SK-N-SH (cell line): ENCODE measurements at regions not wholly inside any gene's neighbourhood (a gene's known extent, or its start where the extent isn't known, plus 50 kb on each side); places are given as distances from the start of the nearest gene placed in this dataset.

Experiments
- CTCF ChIA-PET: fragments of 300-600, 350-600 bp; formaldehyde crosslinking; extraction: SDS; loops from one replicate; lab custom pipeline; 2021; lab: Yijun Ruan, JAX
- POLR2A ChIA-PET: fragments of 350-600 bp; sonication (Branson Sonifier 250); formaldehyde crosslinking; extraction: SDS; loops from one replicate; lab custom pipeline; 2020; ENCODE audit warnings: antibody characterized with exemption, inconsistent platforms; lab: Yijun Ruan, JAX
- DNase-seq: peaks from one replicate; pipeline ENCODE4 v3.0.0; 2012
- H2AFZ ChIP-seq: fragments of 200-600 bp; sonication (generic); 2 replicates; pipeline ENCODE4 v1.8.1; 2016; ENCODE audit warnings: antibody characterized with exemption, mild to moderate bottlenecking, low read depth
- H3F3A ChIP-seq: fragments of 200-600 bp; sonication (generic); replicated peaks from 2 replicates; pipeline ENCODE3; 2016; ENCODE audit warnings: antibody characterized with exemption, mild to moderate bottlenecking; ENCODE audit not compliant: insufficient read depth
- H3K27ac ChIP-seq, 2 experiments: fragments of 200-500 bp in 1 of 2; fragments of 200-600 bp in 1 of 2; sonication (Bioruptor generic) in 1 of 2; sonication (generic), shearing (Covaris generic) in 1 of 2; 2 replicates each; pipeline versions ENCODE4 v1.5.1 to v1.6.1; 2014 to 2016; ENCODE audit warnings: low read depth in 2 of 2, inconsistent platforms in 1 of 2, low read length in 1 of 2, mild to moderate bottlenecking in 1 of 2, mixed read lengths in 1 of 2
- H3K27me3 ChIP-seq: fragments of 200-600 bp; sonication (generic), shearing (Covaris generic); 2 replicates; pipeline ENCODE4 v1.6.1; 2016; ENCODE audit warnings: mixed run types; ENCODE audit not compliant: insufficient read depth
- H3K36me3 ChIP-seq, 2 experiments: fragments of 200-500 bp in 1 of 2; fragments of 200-600 bp in 1 of 2; sonication (Bioruptor generic) in 1 of 2; sonication (generic) in 1 of 2; replicated peaks in 1 of 2; 2 replicates each; pipeline versions ENCODE3 to v1.5.1; 2014 to 2016; ENCODE audit warnings: low read length in 1 of 2, mild to moderate bottlenecking in 1 of 2; ENCODE audit not compliant: insufficient read depth in 2 of 2, control insufficient read depth in 1 of 2
- H3K4me1 ChIP-seq, 2 experiments: fragments of 200-500 bp in 1 of 2; fragments of 200-600 bp in 1 of 2; sonication (Bioruptor generic) in 1 of 2; sonication (generic), shearing (Covaris generic) in 1 of 2; 2 replicates each; pipeline versions ENCODE4 v1.5.1 to v1.6.1; 2014 to 2016; ENCODE audit warnings: low read depth in 1 of 2, low read length in 1 of 2, mixed run types in 1 of 2; ENCODE audit not compliant: insufficient read depth in 2 of 2, control insufficient read depth in 1 of 2
- H3K4me2 ChIP-seq: fragments of 200-600 bp; sonication (generic), shearing (Covaris generic); 2 replicates; pipeline ENCODE4 v1.6.1; 2017; ENCODE audit warnings: mixed run types
- H3K4me3 ChIP-seq, 2 experiments: fragments of 200-500 bp in 1 of 2; fragments of 200-600 bp in 1 of 2; sonication (Bioruptor generic) in 1 of 2; sonication (generic), shearing (Covaris generic) in 1 of 2; 2 replicates each; pipeline versions ENCODE4 v1.5.1 to v1.8.1; 2014 to 2016; ENCODE audit warnings: low read depth in 2 of 2, inconsistent platforms in 1 of 2, low read length in 1 of 2, mild to moderate bottlenecking in 1 of 2, mixed read lengths in 1 of 2, moderate library complexity in 1 of 2
- H3K79me2 ChIP-seq: fragments of 200-600 bp; sonication (generic); 2 replicates; pipeline ENCODE4 v1.8.1; 2017; ENCODE audit warnings: mild to moderate bottlenecking; ENCODE audit not compliant: insufficient read depth
- H3K9ac ChIP-seq: fragments of 200-600 bp; sonication (generic); 2 replicates; pipeline ENCODE4 v1.6.1; 2017; ENCODE audit warnings: mixed run types
- H3K9me2 ChIP-seq: fragments of 200-600 bp; sonication (generic); 2 replicates; pipeline ENCODE4 v1.6.1; 2017; ENCODE audit warnings: mixed run types
- H3K9me3 ChIP-seq: fragments of 200-600 bp; sonication (generic); 2 replicates; pipeline ENCODE4 v1.6.1; 2017; ENCODE audit warnings: mixed run types, mild to moderate bottlenecking, moderate library complexity
- H4K20me1 ChIP-seq: fragments of 200-600 bp; sonication (generic); 2 replicates; pipeline ENCODE4 v1.6.1; 2017; ENCODE audit warnings: mild to moderate bottlenecking, mixed run types; ENCODE audit not compliant: insufficient read depth
- ELF1 ChIP-seq: IDR thresholded peaks from 2 replicates; pipeline ENCODE4 v1.4.0; 2012
- FOSL2 ChIP-seq: IDR thresholded peaks from 2 replicates; pipeline ENCODE4 v1.4.0; 2012; ENCODE audit warnings: low read depth, mild to moderate bottlenecking, moderate library complexity, borderline replicate concordance
- FOXJ3 ChIP-seq: sonication (generic); formaldehyde crosslinking; IDR thresholded peaks from 2 replicates; pipeline ENCODE4 v1.5.1; 2020; ENCODE audit warnings: mild to moderate bottlenecking, missing genetic modification reagents
- FOXM1 ChIP-seq: IDR thresholded peaks from 2 replicates; pipeline ENCODE4 v1.4.0; 2012; ENCODE audit warnings: low read depth, mild to moderate bottlenecking
- GABPA ChIP-seq: IDR thresholded peaks from 2 replicates; pipeline ENCODE4 v1.4.0; 2012; ENCODE audit warnings: low read depth, mild to moderate bottlenecking
- GATA2 ChIP-seq: sonication (generic); formaldehyde crosslinking; IDR thresholded peaks from 2 replicates; pipeline ENCODE4 v1.5.0; 2020; ENCODE audit warnings: mild to moderate bottlenecking, missing genetic modification reagents
- JUND ChIP-seq: IDR thresholded peaks from 2 replicates; pipeline ENCODE4 v1.4.0; 2012
- NRF1 ChIP-seq: IDR thresholded peaks from 2 replicates; pipeline ENCODE4 v1.6.1; 2012; ENCODE audit warnings: low read depth, mild to moderate bottlenecking, low read length
- POLR2AphosphoS5 ChIP-seq: IDR thresholded peaks from 2 replicates; pipeline ENCODE4 v1.6.1; 2012; ENCODE audit warnings: low read depth, low read length
- RAD21 ChIP-seq: IDR thresholded peaks from 2 replicates; pipeline ENCODE4 v1.6.1; 2012; ENCODE audit warnings: mild to moderate bottlenecking, low read length
- REST ChIP-seq: IDR thresholded peaks from 2 replicates; pipeline ENCODE4 v1.6.1; 2012; ENCODE audit warnings: mild to moderate bottlenecking, low read depth, low read length, moderate library complexity
- RFX5 ChIP-seq: IDR thresholded peaks from 2 replicates; pipeline ENCODE4 v1.6.1; 2012; ENCODE audit warnings: mild to moderate bottlenecking, improper control_type of control experiment, low read length
- TCF12 ChIP-seq: IDR thresholded peaks from 2 replicates; pipeline ENCODE4 v1.4.0; 2012
- TEAD4 ChIP-seq: IDR thresholded peaks from 2 replicates; pipeline ENCODE4 v1.4.0; 2012; ENCODE audit warnings: mild to moderate bottlenecking, borderline replicate concordance; ENCODE audit not compliant: insufficient read depth
- YY1 ChIP-seq: IDR thresholded peaks from 2 replicates; pipeline ENCODE4 v1.4.0; 2012; ENCODE audit warnings: low read depth, mild to moderate bottlenecking
- ZBTB33 ChIP-seq: IDR thresholded peaks from 2 replicates; pipeline ENCODE4 v1.4.0; 2012; ENCODE audit warnings: low read depth, borderline replicate concordance
- WGBS: methylation state at CpG from one replicate; pipeline ENCODE4 v1.1.6; 2017; ENCODE audit warnings: low lambda C conversion rate; 5-methylcytosine and 5-hydroxymethylcytosine counted together
- TF ChIP-seq, protein P1 (sequence below): fragments of 200-600 bp; sonication (generic); IDR thresholded peaks from 2 replicates; pipeline ENCODE4 v1.6.1; 2017; ENCODE audit warnings: antibody characterized with exemption, mild to moderate bottlenecking, moderate library complexity
- TF ChIP-seq, protein P2 (sequence below): fragments of 150-350 bp; IDR thresholded peaks from 2 replicates; pipeline ENCODE4 v1.6.1; 2016; ENCODE audit warnings: mild to moderate bottlenecking, low read depth, low read length
- TF ChIP-seq, protein P3 (sequence below): IDR thresholded peaks from 2 replicates; pipeline ENCODE4 v1.4.0; 2012; ENCODE audit warnings: low read depth
- TF ChIP-seq, protein P4 (sequence below): fragments of 150-350 bp; IDR thresholded peaks from 2 replicates; pipeline ENCODE4 v1.6.1; 2017; ENCODE audit warnings: antibody characterized with exemption, low read length, low read depth, borderline replicate concordance

DNA sequence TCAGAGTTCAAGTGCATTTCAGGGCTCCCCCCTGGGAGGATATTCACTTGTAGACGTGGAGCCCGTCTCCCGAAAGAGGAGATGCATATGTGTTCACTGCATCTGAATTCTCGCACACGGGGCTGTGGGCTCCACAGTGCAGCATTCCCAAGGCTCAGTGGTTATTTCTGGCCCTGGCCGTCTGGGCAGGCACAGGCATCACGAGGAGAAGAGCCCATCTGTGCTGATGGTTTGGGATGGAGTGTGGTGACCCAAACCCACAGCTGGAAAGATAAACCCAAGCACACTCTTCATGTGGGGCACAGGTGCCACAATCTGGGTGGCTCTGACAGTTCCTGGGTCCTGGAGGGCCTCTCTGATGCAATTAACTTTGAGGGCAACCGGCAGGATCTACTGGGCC lies 242.1 kb downstream of the TSHZ3 start:
- Histone ChIP-seq H3K9me2 (no peaks in the 10 kb centered on the region), H2AFZ (no peak overlapping the region), H3K4me3 (no peak overlapping the region), H3K79me2 (no peaks in the 10 kb centered on the region), H3K4me2 (no peak overlapping the region), H3K9me3 (no peaks in the 10 kb centered on the region), H3K36me3 (no peaks in the 10 kb centered on the region), H3F3A (no peaks in the 10 kb centered on the region), H3K9ac (no peak overlapping the region), H3K4me1 (peaks cover 0 to 22% of the 10 kb centered on the region in 2 experiments; a peak in 1 of 4 replicates), H3K27ac (no peak overlapping the region), H3K27me3 (no peaks in the 10 kb centered on the region), H4K20me1 (no peaks in the 10 kb centered on the region)
- TF ChIP-seq JUND (no peak), FOSL2 (no peak), ZBTB33 (no peak), RFX5 (no peak), TEAD4 (no peak), RAD21 (no peak), GATA2 (no peak), GABPA (no peak), ELF1 (no peak), NRF1 (no peak), REST (no peak), POLR2AphosphoS5 (no peak), TCF12 (no peak), FOXJ3 (CRISPR knock-in tag) (no peak), YY1 (no peak), FOXM1 (no peak)
- TF ChIP-seq, protein P1, sequence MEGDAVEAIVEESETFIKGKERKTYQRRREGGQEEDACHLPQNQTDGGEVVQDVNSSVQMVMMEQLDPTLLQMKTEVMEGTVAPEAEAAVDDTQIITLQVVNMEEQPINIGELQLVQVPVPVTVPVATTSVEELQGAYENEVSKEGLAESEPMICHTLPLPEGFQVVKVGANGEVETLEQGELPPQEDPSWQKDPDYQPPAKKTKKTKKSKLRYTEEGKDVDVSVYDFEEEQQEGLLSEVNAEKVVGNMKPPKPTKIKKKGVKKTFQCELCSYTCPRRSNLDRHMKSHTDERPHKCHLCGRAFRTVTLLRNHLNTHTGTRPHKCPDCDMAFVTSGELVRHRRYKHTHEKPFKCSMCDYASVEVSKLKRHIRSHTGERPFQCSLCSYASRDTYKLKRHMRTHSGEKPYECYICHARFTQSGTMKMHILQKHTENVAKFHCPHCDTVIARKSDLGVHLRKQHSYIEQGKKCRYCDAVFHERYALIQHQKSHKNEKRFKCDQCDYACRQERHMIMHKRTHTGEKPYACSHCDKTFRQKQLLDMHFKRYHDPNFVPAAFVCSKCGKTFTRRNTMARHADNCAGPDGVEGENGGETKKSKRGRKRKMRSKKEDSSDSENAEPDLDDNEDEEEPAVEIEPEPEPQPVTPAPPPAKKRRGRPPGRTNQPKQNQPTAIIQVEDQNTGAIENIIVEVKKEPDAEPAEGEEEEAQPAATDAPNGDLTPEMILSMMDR: no peak
- TF ChIP-seq, protein P2, sequence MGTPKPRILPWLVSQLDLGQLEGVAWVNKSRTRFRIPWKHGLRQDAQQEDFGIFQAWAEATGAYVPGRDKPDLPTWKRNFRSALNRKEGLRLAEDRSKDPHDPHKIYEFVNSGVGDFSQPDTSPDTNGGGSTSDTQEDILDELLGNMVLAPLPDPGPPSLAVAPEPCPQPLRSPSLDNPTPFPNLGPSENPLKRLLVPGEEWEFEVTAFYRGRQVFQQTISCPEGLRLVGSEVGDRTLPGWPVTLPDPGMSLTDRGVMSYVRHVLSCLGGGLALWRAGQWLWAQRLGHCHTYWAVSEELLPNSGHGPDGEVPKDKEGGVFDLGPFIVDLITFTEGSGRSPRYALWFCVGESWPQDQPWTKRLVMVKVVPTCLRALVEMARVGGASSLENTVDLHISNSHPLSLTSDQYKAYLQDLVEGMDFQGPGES: no peak
- TF ChIP-seq, protein P3, sequence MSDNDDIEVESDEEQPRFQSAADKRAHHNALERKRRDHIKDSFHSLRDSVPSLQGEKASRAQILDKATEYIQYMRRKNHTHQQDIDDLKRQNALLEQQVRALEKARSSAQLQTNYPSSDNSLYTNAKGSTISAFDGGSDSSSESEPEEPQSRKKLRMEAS: no peak
- TF ChIP-seq, protein P4, sequence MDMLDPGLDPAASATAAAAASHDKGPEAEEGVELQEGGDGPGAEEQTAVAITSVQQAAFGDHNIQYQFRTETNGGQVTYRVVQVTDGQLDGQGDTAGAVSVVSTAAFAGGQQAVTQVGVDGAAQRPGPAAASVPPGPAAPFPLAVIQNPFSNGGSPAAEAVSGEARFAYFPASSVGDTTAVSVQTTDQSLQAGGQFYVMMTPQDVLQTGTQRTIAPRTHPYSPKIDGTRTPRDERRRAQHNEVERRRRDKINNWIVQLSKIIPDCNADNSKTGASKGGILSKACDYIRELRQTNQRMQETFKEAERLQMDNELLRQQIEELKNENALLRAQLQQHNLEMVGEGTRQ: no peak
- ChIA-PET CTCF (interaction anchor here (1.1 to 1.3 kb wide), 2 partner anchors 8 to 232 kb away, joined by 3 to 4 read pairs; no protein-coding TSS in a partner anchor), POLR2A (no interaction called here)
- 39% methylated on average over 6 of the region's 8 CpGs for WGBS
- DNase-seq: no peak
